NK-92 treated with Interleukin-12 subunit alpha and Interleukin-12 subunit beta, amount 100 ng/mL, for 24 hours (cell line): ENCODE measurements at regions not wholly inside any gene's neighbourhood (a gene's known extent, or its start where the extent isn't known, plus 50 kb on each side); places are given as distances from the start of the nearest gene placed in this dataset.

ENCODE experiments used
- DNase-seq: peaks from one replicate; lab custom pipeline; 2025; lab: John Stamatoyannopoulos, UW

GRCh38 chr18:51248685-51249084 lies 51.2 kb upstream of the MEX3C start:
- DNase-seq, result no peak

DNA sequence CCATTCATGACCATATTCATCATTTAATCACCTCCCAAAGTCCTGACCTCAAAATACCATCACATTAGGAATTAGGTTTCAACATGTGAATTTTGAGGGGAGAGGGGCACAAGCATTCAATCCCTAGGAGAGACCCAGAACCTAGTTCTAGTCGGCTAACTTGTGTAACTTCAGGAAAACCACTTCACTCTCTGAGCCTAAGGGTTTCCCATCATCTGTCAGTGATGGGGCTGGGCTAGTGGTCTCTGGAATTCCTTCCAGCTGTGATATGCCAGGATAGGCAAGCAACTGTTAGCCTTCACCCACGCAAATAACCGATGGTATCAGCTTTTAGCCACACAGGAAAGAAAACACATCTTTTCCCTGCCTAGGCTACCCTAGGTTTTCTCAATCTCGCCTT lies 52.5 kb upstream of the MEX3C start:
- DNase-seq, result no peak

DNA sequence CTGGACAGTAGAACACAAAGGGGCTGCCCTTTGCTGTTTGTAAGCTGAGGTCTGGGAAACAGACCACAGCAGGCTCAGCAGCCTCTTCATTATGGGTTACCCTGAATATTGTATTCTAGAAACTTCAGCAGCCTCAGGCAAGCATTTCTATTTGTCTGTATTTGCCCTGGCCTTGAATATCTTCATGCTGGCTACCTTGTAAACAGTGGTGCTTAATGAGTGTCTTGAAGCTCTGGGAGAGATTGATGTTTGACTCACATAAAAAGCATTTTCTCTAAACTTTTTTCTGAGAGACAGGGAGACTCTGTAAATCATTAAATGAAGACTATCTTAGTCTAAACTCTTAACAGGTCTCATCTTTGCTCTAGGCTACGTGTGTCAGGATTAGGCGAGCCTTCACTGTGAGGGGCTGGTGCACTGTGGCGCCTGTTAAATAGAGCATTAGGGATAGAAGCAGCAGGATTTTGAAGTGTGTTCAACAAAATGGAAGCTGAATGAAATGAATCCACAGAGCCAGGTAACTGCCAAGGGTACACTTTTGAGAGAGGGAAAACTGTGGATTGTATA lies 53.1 kb upstream of the MEX3C start:
- DNase-seq, result no peak

DNA sequence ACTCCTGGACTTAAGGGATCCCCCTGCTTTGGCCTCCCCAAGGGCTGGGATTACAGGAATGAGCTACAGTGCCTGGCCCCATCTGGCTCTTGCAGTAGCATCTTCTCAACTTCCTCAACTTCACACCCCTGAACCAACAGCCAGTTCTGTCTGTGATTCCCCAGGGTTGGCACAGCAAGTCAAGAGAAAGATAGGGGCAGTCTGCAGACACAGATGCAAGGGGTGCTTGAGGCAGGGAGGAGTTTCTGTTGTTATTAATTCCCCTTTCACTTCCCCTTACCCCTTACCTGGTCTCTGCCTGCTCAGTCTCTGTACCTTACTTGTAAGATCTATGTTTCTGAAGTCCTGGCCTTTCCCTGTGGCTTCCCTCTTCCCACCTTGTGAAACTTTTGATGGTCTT lies 54.1 kb upstream of the MEX3C start:
- no peak for DNase-seq

DNA sequence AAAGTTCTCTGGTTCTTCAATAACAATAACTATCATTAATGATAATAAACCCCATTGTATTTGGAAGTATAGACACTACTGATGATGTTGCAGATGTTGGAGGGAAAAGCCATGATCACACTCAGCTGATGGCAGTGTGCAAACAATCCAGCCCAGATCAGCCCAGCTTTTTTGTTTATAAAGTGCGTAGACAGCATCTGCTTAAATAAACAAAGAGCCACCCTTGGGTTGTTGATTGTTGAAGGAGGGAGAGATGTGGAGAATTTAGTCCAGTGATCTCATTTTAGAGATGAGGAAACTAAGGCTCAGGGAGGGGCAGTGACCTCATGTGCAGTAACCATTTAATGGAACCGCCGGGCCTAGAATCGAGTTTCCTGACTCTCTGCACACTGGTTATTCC lies 56.0 kb upstream of the MEX3C start:
- DNase-seq, result no peak

- DNase-seq, result no peak
Observed at GRCh38 chr18:51255693-51256092, 58.2 kb upstream of the MEX3C start.

- DNase-seq, result no peak
Observed at GRCh38 chr18:51257150-51257549, 59.7 kb upstream of the MEX3C start.

GRCh38 chr18:51260118-51260517 lies 62.6 kb upstream of the MEX3C start:
- no peak for DNase-seq

GRCh38 chr18:51266077-51266476 lies 68.6 kb upstream of the MEX3C start:
- peak; percentile 8 for DNase-seq

DNA sequence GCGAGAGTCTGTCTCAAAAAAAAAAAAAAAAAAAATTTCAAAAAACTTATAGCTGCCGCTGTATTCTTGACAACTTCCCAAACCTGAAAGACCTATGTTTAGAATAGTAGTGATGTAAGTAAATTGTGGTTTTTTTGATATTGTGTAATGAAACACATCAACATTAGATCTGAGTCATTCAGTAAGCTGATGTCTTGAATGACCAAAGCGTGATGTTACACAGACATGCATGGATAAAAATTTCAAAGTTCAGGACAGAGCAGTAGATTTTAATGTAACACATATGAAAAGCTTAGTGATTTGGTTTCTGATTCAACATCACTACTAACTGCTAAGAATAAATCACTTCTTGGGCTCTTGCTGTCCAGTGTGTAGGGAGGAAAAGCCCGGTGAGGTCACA lies 69.3 kb upstream of the MEX3C start:
- DNase-seq, result peak; percentile 4

DNA sequence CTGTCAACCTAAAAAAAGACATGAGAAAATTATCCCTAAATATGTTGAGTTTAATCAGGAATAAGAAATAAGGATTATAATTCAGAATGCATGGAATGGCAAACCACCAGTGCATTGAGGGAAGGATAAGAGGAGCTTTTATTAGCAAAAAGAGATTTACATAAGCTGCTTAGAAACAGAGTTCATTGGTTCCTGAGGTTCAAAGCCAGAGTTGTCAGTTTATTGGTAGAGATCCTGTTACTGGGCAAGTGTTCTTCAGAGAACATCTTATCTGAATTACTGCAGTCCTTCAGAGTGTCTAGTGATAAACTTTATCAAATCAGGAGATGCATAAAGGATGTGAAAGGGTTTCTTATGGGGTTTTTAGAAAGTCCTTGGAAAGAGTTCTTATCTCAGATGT lies 76.0 kb upstream of the MEX3C start:
- no peak for DNase-seq

DNA sequence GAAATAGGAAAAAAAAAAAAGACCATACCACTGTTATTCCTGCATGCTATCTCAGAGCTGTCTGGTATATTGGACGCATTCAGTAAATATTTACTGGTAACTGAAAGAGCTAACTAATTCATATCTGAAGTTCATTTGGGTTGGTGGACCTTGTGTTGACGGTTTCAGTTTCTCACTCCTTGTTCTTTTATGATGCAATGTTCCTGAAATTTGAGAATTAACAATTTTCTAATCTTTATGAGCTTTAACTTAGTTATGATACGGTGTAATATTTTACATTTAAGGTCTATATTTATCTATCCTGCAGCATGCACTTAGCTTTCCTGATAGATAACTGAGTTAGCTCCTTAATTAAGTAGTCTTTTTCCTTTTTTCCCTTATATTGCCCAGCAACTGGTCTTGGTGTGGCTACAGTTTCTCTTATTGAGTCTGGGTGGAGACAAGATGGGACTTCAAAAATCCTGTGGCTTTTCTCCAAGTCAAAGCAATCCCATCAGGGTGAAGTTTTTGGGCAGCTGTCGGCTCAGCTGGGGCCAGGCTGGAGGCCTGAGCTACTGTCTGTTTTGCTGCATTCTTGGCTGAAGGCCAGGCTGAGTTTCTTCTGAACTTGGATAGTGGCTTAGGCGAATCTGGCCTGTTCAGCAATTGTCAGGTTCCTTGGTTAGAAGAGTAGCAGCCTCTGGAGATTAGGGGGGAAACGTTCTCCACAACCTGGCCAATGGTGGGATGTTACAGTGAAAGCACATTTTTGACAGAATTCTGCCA lies 78.4 kb upstream of the MEX3C start:
- DNase-seq, result no peak

- peak; percentile 21 for DNase-seq
Observed at GRCh38 chr18:51278045-51278649, 80.7 kb upstream of the MEX3C start.

DNA sequence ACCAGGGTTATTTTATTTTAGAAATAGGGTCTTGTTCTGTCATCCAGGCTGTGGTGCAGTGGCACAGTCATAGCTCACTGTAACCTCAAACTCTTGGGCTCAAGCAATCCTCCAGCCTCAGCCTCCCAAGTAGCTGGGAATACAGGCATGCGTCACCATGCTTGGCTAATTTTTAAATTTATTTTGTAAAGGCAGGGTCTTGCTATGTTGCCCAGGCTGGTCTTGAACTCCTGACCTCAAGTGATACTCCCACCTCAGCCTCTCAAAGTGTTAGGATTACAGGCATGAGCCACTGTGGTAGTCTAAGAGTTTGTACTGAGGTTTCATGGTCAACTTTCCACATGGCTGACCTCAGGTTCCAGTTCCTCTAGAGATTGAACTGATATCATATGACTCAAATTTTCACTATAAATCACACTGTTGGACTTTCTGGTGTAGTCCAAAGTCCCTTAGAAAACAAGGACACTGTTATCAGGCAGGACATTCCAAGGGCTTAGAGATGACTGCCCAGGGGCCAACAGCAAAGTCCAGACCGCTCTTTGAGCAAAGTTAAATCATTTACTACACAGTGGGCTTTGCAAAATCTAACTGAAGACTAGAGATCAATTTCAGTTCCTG lies 82.0 kb upstream of the MEX3C start:
- no peak for DNase-seq

DNA sequence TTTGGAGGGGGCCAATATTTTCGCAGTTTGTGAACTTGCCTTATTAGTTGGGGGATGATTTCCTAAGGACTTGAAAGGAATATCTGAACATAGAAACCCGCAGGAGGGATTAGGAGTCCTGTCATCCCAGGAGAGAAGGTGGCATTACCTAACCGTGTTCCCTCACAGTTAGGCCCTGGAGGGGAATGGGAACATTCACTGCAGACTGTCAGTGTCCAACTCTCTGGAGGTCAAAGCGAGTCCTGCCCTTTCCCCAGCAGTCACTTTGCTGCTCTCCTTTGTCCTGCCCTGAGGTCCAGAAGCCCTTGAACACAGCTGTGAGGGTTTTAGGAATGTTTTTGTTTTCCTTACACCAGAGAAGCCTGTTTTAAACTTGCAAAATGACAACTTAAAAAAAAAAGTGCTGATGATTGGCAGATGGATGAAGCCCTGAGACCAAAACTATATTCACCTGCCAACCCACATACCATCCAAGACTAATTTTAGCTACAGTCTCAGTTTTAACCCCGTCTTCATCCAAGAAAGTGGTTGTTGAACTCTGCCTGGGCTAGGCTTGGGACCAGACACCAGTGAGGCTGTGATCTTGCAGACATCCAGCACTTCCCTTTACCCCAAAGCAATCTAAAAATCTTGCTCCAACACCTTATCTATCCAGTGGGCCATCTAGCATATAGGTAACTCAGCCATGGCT lies 90.5 kb upstream of the MEX3C start:
- no peak for DNase-seq

GRCh38 chr18:51288582-51288981 lies 91.1 kb upstream of the MEX3C start:
- DNase-seq, result no peak

- DNase-seq, result no peak
Observed at GRCh38 chr18:51290860-51291259, 93.4 kb upstream of the MEX3C start.

- DNase-seq, result no peak
Observed at GRCh38 chr18:51300912-51301311, 103.4 kb upstream of the MEX3C start.

DNA sequence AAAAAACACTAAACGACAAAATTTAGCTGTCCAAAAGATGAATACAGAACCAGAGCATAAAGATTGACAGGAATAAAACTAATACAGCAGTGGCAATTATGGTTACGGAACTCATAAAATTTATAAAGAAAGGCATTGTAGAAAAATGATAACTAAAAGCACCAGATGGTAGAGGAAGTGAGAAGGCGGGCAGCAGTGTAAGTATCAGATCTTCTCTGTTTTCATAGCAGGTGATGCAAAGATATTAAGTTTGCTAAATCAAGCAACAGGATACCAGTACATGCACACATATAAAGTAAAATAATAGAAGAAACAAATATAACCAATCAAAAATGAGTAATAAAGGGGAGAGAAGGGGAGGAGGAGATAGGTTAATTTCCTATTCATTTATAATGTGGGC lies 103.9 kb upstream of the MEX3C start:
- no peak for DNase-seq

DNA sequence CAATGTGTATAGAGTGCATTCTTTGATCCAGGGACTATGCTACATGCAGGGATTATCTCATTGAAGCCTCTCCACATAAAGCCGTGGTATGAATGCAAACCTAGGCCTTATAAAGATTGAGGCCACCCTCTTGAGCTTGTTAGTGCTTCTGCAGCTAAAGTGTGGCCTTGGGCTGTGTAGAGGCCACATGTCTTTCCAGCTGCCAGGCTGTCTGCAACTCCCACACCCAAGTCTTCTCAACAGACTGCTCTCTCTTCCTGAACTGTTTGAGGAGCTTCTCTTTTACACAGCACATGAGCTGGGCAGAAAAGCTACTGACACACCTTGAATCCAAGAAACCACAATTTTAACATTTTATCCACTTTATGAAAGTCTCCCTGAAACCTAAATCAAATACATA lies 119.2 kb upstream of the MEX3C start:
- DNase-seq, result no peak

- no peak for DNase-seq
Observed at GRCh38 chr18:51321696-51322095, 124.2 kb upstream of the MEX3C start.

- DNase-seq, result no peak
Observed at GRCh38 chr18:51323961-51324360, 126.5 kb upstream of the MEX3C start.

- DNase-seq, result no peak
Observed at GRCh38 chr18:51330148-51330547, 132.7 kb upstream of the MEX3C start.
